ENCODE measurements at regions not wholly inside any gene's neighbourhood (a gene's known extent, or its start where the extent isn't known, plus 50 kb on each side); places are given as distances from the start of the nearest gene placed in this dataset.

GRCh38 chr7:7054252-7054830 lies 128.0 kb upstream of the C1GALT1 start:
- ATAC-seq (no peak), DNase-seq (no peak)
- no peak overlapping the region for H3K4me3 ChIP-seq
- H3K4me1 ChIP-seq, result no peaks in the 10 kb centered on the region
- in situ Hi-C loops (cut with MboI; ENCODE audit: low sequenced_read_pairs in 4 of 4), result no loop called here
- H3K27ac ChIP-seq, result no peak overlapping the region
- TF ChIP-seq CTCF (IDR thresholded peaks at IDR 0.05 in 4 of 5, conservative IDR thresholded peaks at IDR 0.05 in 1 of 5), result no peak
- TF ChIP-seq POLR2A (IDR thresholded peaks at IDR 0.05), result no peak
- no peaks in the 10 kb centered on the region for H3K36me3 ChIP-seq
- no peaks in the 10 kb centered on the region for H3K9me3 ChIP-seq
- H3K27me3 ChIP-seq, result no peaks in the 10 kb centered on the region
- intact Hi-C loops (cut with DNase I; ENCODE audit: low total_unique reads), result no loop called here

GRCh38 chr7:7060828-7061599 lies 121.3 kb upstream of the C1GALT1 start:
- Histone ChIP-seq H3K4me3 (no peak overlapping the region), H3K27ac (no peak overlapping the region), H3K4me1 (no peaks in the 10 kb centered on the region), H3K9me3 (no peaks in the 10 kb centered on the region), H3K36me3 (no peaks in the 10 kb centered on the region), H3K27me3 (no peaks in the 10 kb centered on the region)
- intact Hi-C loops (cut with DNase I; ENCODE audit: low total_unique reads), result no loop called here
- in situ Hi-C loops (cut with MboI; ENCODE audit: low sequenced_read_pairs in 4 of 4), result no loop called here
- no peak for DNase-seq
- TF ChIP-seq POLR2A (IDR thresholded peaks at IDR 0.05), result no peak
- TF ChIP-seq CTCF (IDR thresholded peaks at IDR 0.05 in 4 of 5, conservative IDR thresholded peaks at IDR 0.05 in 1 of 5), result no peak
- ATAC-seq, result no peak

- Histone ChIP-seq H3K27me3 (no peaks in the 10 kb centered on the region), H3K4me1 (no peaks in the 10 kb centered on the region), H3K9me3 (no peaks in the 10 kb centered on the region), H3K27ac (no peak overlapping the region), H3K36me3 (no peaks in the 10 kb centered on the region), H3K4me3 (no peak overlapping the region)
- TF ChIP-seq POLR2A (IDR thresholded peaks at IDR 0.05), result no peak
- no peak for TF ChIP-seq CTCF (IDR thresholded peaks at IDR 0.05 in 4 of 5, conservative IDR thresholded peaks at IDR 0.05 in 1 of 5)
- in situ Hi-C loops (cut with MboI; ENCODE audit: low sequenced_read_pairs in 4 of 4), result no loop called here
- DNase-seq, result no peak
- no peak for ATAC-seq
- intact Hi-C loops (cut with DNase I; ENCODE audit: low total_unique reads), result no loop called here
These were observed 104.4 kb upstream of the C1GALT1 start for GRCh38 chr7:7077945-7078344.

GRCh38 chr7:7080802-7081201 lies 101.5 kb upstream of the C1GALT1 start:
- H3K27ac ChIP-seq, result no peak overlapping the region
- no peaks in the 10 kb centered on the region for H3K9me3 ChIP-seq
- ATAC-seq, result no peak
- in situ Hi-C loops (cut with MboI; ENCODE audit: low sequenced_read_pairs in 4 of 4), result no loop called here
- no peaks in the 10 kb centered on the region for H3K4me1 ChIP-seq
- H3K36me3 ChIP-seq, result no peaks in the 10 kb centered on the region
- DNase-seq, result no peak
- H3K27me3 ChIP-seq, result no peaks in the 10 kb centered on the region
- no peak overlapping the region for H3K4me3 ChIP-seq
- intact Hi-C loops (cut with DNase I; ENCODE audit: low total_unique reads), result no loop called here
- no peak for TF ChIP-seq CTCF (IDR thresholded peaks at IDR 0.05 in 4 of 5, conservative IDR thresholded peaks at IDR 0.05 in 1 of 5)
- no peak for TF ChIP-seq POLR2A (IDR thresholded peaks at IDR 0.05)

Measured in gastrocnemius medialis (tissue), 4 donors.